Stomach (tissue), 8 donors: ENCODE measurements at regions not wholly inside any gene's neighbourhood (a gene's known extent, or its start where the extent isn't known, plus 50 kb on each side); places are given as distances from the start of the nearest gene placed in this dataset.

ENCODE experiments used
- DNase-seq, 2 donors: peaks; one replicate each; pipeline versions ENCODE4 v3.0.0 to v3.0.0-alpha.2; 2013 to 2019
- H3K27ac ChIP-seq, 5 donors: fragments of 200-600 bp in 4 of 5; sonication (generic) in 4 of 5; one replicate each; pipeline ENCODE4 v1.5.1; 2013 to 2019; ENCODE audit warnings: mild to moderate bottlenecking in 1 of 5, moderate library complexity in 1 of 5
- H3K27me3 ChIP-seq, 3 donors: fragments of 200-600 bp; sonication (generic); one replicate each; pipeline ENCODE4 v1.5.1; 2017 to 2019; ENCODE audit warnings: mixed run types in 1 of 3
- H3K36me3 ChIP-seq, 4 donors: fragments of 200-600 bp; sonication (generic); 1 replicate in 3 of 4; 2 replicates in 1 of 4; pipeline ENCODE4 v1.5.1; 2016 to 2019
- H3K4me1 ChIP-seq, 4 donors: fragments of 200-600 bp; sonication (generic); one replicate each; pipeline ENCODE4 v1.5.1; 2016 to 2019
- H3K4me3 ChIP-seq, 4 donors: fragments of 200-600 bp; sonication (generic) in 3 of 4; one replicate each; pipeline ENCODE4 v1.5.1; 2016 to 2019; ENCODE audit warnings: mild to moderate bottlenecking in 1 of 4
- H3K9me3 ChIP-seq, 4 donors: fragments of 200-600 bp; sonication (generic); one replicate each; pipeline ENCODE4 v1.5.1; 2016 to 2019
- CTCF ChIP-seq, 7 experiments: fragments of 450-650 bp in 4 of 7; fragments of 200-600 bp in 3 of 7; sonication (generic) in 3 of 7; IDR thresholded peaks; one replicate each; pipeline ENCODE4 v1.5.1; 2016 to 2019; ENCODE audit warnings: antibody characterized with exemption in 7 of 7, control low read depth in 2 of 7, mild to moderate bottlenecking in 1 of 7
- EP300 ChIP-seq: sonication (generic); formaldehyde crosslinking; IDR thresholded peaks from one replicate; pipeline ENCODE4 v1.6.1; 2017; ENCODE audit warnings: antibody characterized with exemption
- POLR2A ChIP-seq, 4 donors: fragments of 450-650 bp; IDR thresholded peaks; one replicate each; pipeline ENCODE4 v1.6.1; 2016; ENCODE audit warnings: antibody characterized with exemption in 4 of 4, control low read depth in 2 of 4, mild to moderate bottlenecking in 1 of 4, moderate library complexity in 1 of 4
- POLR2AphosphoS5 ChIP-seq, 3 donors: sonication (generic); formaldehyde crosslinking; IDR thresholded peaks; one replicate each; pipeline ENCODE4 v1.6.1; 2016; ENCODE audit warnings: antibody characterized with exemption in 3 of 3
- WGBS, 5 donors: extraction: QIAGEN DNeasy Blood & Tissue Kit in 3 of 5; methylation state at CpG; one replicate each; pipeline versions ENCODE4 v1.1.5 to v1.1.7; 2013 to 2018; 5-methylcytosine and 5-hydroxymethylcytosine counted together
- intact Hi-C: fragments of 100-400 bp; cut with DNase I; formaldehyde crosslinking; loops from one replicate; pipeline ENCODE4 v1.15.1; 2023; ENCODE audit warnings: low total_unique reads
- donor health status: healthy with polysubstance abuse.
- donor health status: Bipolar disorder and iron deficiency.
- donor health status: healthy.

- DNase-seq: no peak
- intact Hi-C loops: no loop called here
- Histone ChIP-seq H3K4me1 (no peaks in the 10 kb centered on the region), H3K4me3 (no peak overlapping the region), H3K9me3 (no peaks in the 10 kb centered on the region), H3K36me3 (no peaks in the 10 kb centered on the region), H3K27me3 (no peaks in the 10 kb centered on the region), H3K27ac (no peak overlapping the region)
- TF ChIP-seq CTCF (IDR thresholded peaks at IDR 0.05): no peak
- TF ChIP-seq EP300: no peak
- no peak for TF ChIP-seq POLR2A (IDR thresholded peaks at IDR 0.05)
- no peak for TF ChIP-seq POLR2AphosphoS5 (IDR thresholded peaks at IDR 0.05)
Measured at GRCh38 chr21:25507522-25507921, 99.8 kb downstream of the MRPL39 start.

- H3K27me3 ChIP-seq: no peaks in the 10 kb centered on the region
- no peaks in the 10 kb centered on the region for H3K9me3 ChIP-seq
- DNase-seq: no peak
- intact Hi-C loops: no loop called here
- WGBS, 5 donors: 45 to 63% (median 57%) methylated on average over 6 of the region's 6 CpGs
- H3K36me3 ChIP-seq: no peaks in the 10 kb centered on the region
- no peaks in the 10 kb centered on the region for H3K4me1 ChIP-seq
- TF ChIP-seq POLR2A (IDR thresholded peaks at IDR 0.05): no peak
- TF ChIP-seq POLR2AphosphoS5 (IDR thresholded peaks at IDR 0.05): no peak
- no peak for TF ChIP-seq EP300
- no peak for TF ChIP-seq CTCF (IDR thresholded peaks at IDR 0.05)
- no peak overlapping the region for H3K27ac ChIP-seq
- H3K4me3 ChIP-seq: no peak overlapping the region
Measured at GRCh38 chr21:25506887-25507286, 100.4 kb downstream of the MRPL39 start.

- intact Hi-C loops: no loop called here
- WGBS, 5 donors: 74 to 89% (median 81%) methylated on average over 2 of the region's 2 CpGs
- no peaks in the 10 kb centered on the region for H3K4me1 ChIP-seq
- DNase-seq: no peak
- no peak overlapping the region for H3K27ac ChIP-seq
- H3K4me3 ChIP-seq: no peak overlapping the region
- no peaks in the 10 kb centered on the region for H3K27me3 ChIP-seq
- TF ChIP-seq CTCF (IDR thresholded peaks at IDR 0.05) (no peak), EP300 (no peak), POLR2A (IDR thresholded peaks at IDR 0.05) (no peak), POLR2AphosphoS5 (IDR thresholded peaks at IDR 0.05) (no peak)
- H3K9me3 ChIP-seq: no peaks in the 10 kb centered on the region
- no peaks in the 10 kb centered on the region for H3K36me3 ChIP-seq
Measured at GRCh38 chr21:25506261-25506660, 101.0 kb downstream of the MRPL39 start.

GRCh38 chr21:25503981-25504380, 103.3 kb downstream of the MRPL39 start:
- Histone ChIP-seq H3K27me3 (no peaks in the 10 kb centered on the region), H3K9me3 (no peaks in the 10 kb centered on the region), H3K27ac (no peak overlapping the region), H3K36me3 (no peaks in the 10 kb centered on the region), H3K4me3 (no peak overlapping the region), H3K4me1 (no peaks in the 10 kb centered on the region)
- intact Hi-C loops: no loop called here
- no peak for DNase-seq
- WGBS, 5 donors: 86 to 100% (median 95%) methylated on average over 1 of the region's 1 CpG
- TF ChIP-seq POLR2AphosphoS5 (IDR thresholded peaks at IDR 0.05): no peak
- no peak for TF ChIP-seq CTCF (IDR thresholded peaks at IDR 0.05)
- no peak for TF ChIP-seq POLR2A (IDR thresholded peaks at IDR 0.05)
- no peak for TF ChIP-seq EP300
